Upper lobe of left lung (tissue), 4 donors: ENCODE measurements at regions not wholly inside any gene's neighbourhood (a gene's known extent, or its start where the extent isn't known, plus 50 kb on each side); places are given as distances from the start of the nearest gene placed in this dataset.
"Not testable (repeated sequence)": the region's sequence is repeated elsewhere in the genome, so short reads cannot be mapped to it uniquely, and the experiment has no call there.

Experiments used
- CTCF ChIP-seq, 6 experiments: fragments of 450-650 bp in 4 of 6; fragments of 200-600 bp in 2 of 6; sonication (generic) in 2 of 6; IDR thresholded peaks; one replicate each; pipeline ENCODE4 v1.5.1; 2016 to 2019; ENCODE audit warnings: antibody characterized with exemption in 6 of 6
- EP300 ChIP-seq, 4 donors: sonication (generic); formaldehyde crosslinking; IDR thresholded peaks; one replicate each; pipeline ENCODE4 v1.5.1; 2017; ENCODE audit warnings: antibody characterized with exemption in 4 of 4, control low read depth in 2 of 4
- POLR2A ChIP-seq, 4 donors: fragments of 450-650 bp; IDR thresholded peaks; one replicate each; pipeline ENCODE4 v1.5.1; 2016 to 2017; ENCODE audit warnings: antibody characterized with exemption in 4 of 4, mild to moderate bottlenecking in 2 of 4
- POLR2AphosphoS5 ChIP-seq, 2 donors: sonication (generic); formaldehyde crosslinking; IDR thresholded peaks; one replicate each; pipeline ENCODE4 v1.5.1; 2017; ENCODE audit warnings: antibody characterized with exemption in 2 of 2

- TF ChIP-seq CTCF, POLR2A, POLR2AphosphoS5, EP300 (IDR thresholded peaks at IDR 0.05): not testable (repeated sequence)
Observed at GRCh38 chrX:89402818-89403217, 518.9 kb upstream of the TGIF2LX start.
